ENCODE measurements at regions not wholly inside any gene's neighbourhood (a gene's known extent, or its start where the extent isn't known, plus 50 kb on each side); places are given as distances from the start of the nearest gene placed in this dataset.
A peak's percentile ranks its signal among the peaks of the same experiment; 100 is the strongest.

DNA sequence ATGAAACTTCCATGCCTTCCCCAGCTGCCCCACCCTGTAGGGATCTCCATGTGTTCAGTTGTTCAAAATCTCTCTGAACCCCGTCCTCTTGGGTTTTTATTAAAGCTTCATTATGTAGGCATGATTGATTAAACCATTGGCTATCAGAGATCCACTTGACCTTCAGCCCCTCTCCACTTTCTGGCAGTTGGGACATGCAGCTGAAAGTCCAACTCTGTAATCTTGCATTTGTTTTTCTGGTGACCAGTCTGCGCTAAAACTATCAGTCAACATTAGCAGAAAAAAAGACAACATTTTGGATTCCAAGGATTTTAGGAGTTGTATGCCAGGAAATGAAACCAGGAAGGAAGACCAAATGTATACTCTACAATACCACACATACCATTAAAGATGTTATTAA is 1115.1 kb downstream of the XPNPEP1 start:
- DNase-seq (ENCODE audit: low read depth): no peak
- Histone ChIP-seq H3K4me3 (ENCODE audit: low read depth, low read length) (no peak overlapping the region), H3K36me3 (ENCODE audit: control insufficient read depth, insufficient read depth, low read length) (no peaks in the 10 kb centered on the region), H3K27me3 (ENCODE audit: control insufficient read depth, insufficient read depth, low read length) (no peaks in the 10 kb centered on the region)
- TF ChIP-seq, protein P1, sequence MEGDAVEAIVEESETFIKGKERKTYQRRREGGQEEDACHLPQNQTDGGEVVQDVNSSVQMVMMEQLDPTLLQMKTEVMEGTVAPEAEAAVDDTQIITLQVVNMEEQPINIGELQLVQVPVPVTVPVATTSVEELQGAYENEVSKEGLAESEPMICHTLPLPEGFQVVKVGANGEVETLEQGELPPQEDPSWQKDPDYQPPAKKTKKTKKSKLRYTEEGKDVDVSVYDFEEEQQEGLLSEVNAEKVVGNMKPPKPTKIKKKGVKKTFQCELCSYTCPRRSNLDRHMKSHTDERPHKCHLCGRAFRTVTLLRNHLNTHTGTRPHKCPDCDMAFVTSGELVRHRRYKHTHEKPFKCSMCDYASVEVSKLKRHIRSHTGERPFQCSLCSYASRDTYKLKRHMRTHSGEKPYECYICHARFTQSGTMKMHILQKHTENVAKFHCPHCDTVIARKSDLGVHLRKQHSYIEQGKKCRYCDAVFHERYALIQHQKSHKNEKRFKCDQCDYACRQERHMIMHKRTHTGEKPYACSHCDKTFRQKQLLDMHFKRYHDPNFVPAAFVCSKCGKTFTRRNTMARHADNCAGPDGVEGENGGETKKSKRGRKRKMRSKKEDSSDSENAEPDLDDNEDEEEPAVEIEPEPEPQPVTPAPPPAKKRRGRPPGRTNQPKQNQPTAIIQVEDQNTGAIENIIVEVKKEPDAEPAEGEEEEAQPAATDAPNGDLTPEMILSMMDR (IDR thresholded peaks at IDR 0.05; ENCODE audit: insufficient read depth, low read length, poor library complexity, severe bottlenecking): no peak

DNA sequence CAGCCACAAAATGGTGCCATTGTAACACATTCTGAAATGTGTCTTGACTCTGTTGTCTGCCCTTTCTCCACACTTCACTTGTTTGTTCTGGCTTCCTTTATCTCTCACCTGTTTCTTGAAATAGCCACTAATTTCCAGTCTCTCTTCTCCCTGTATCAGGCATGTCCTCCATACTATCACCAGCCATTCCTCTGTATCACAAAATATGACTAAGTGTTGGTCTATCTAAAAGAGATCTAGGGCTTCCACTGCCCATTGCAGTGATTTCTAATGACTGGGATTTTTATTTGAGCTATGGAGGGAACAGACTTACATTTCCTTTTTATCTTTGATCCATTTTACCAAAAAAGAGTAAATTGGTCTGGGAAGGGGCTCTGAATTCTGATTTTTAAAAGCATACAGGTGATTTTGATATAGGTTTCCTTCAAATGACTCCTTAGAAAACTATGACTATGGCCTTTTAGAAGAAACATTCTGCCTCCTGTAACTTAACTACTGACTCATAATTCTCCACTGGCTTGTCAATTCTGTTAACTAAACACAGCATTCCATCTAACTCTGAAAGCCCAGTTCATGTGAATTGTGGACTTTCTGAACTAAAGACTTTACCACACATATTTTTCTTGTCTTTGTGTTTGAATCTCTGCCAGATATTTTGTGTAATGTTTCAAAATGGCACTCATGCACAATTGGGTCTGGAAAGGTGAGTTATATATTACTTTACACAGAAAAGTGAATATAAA is 1121.4 kb downstream of the XPNPEP1 start:
- Histone ChIP-seq H3K4me3 (ENCODE audit: low read depth, low read length) (no peak overlapping the region), H3K27me3 (ENCODE audit: control insufficient read depth, insufficient read depth, low read length) (no peaks in the 10 kb centered on the region), H3K36me3 (ENCODE audit: control insufficient read depth, insufficient read depth, low read length) (no peaks in the 10 kb centered on the region)
- peak; percentile 35 for DNase-seq (ENCODE audit: low read depth)
- TF ChIP-seq, protein P1 (IDR thresholded peaks at IDR 0.05; ENCODE audit: insufficient read depth, low read length, poor library complexity, severe bottlenecking): no peak

DNA sequence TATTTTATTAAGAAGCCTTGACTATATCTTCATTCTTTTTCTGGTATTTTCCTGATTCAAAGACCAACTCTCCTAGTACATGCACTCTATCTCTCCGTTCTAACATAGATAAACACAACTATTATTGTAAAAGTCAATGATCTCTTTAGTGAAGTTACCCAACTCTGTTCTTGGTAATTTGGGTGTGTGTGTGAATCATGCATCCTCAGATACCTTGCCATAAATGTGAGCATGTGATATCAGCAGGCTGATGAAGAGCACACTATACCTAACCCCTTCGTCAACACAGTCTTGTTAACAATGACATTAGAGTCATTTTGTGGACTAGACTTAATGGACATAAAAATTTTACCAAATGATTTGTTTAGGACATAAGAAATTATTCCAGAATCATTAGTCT is 1122.1 kb downstream of the XPNPEP1 start:
- TF ChIP-seq, protein P1 (IDR thresholded peaks at IDR 0.05; ENCODE audit: insufficient read depth, low read length, poor library complexity, severe bottlenecking): no peak
- Histone ChIP-seq H3K4me3 (ENCODE audit: low read depth, low read length) (no peak overlapping the region), H3K36me3 (ENCODE audit: control insufficient read depth, insufficient read depth, low read length) (no peaks in the 10 kb centered on the region), H3K27me3 (ENCODE audit: control insufficient read depth, insufficient read depth, low read length) (no peaks in the 10 kb centered on the region)
- DNase-seq (ENCODE audit: low read depth): no peak

DNA sequence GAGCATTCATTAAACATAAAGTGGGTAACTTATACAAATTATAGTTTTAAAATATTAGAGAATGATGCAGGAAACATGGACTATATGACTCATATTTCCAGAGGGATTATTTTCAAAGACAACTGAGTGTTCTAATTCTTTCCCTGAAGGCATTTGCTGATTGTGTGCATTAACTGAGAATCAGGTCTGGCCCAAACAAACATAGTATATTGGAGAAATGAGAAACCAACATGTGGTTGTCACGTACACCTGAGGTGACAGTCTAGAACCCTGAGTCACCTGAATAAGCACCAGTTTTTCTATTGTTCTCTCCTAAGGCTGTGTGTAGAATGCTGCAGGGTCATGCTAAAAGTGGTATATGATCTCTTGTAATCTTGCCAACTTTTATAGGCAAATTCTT is 1125.7 kb downstream of the XPNPEP1 start:
- Histone ChIP-seq H3K4me3 (ENCODE audit: low read depth, low read length) (no peak overlapping the region), H3K27me3 (ENCODE audit: control insufficient read depth, insufficient read depth, low read length) (no peaks in the 10 kb centered on the region), H3K36me3 (ENCODE audit: control insufficient read depth, insufficient read depth, low read length) (no peaks in the 10 kb centered on the region)
- TF ChIP-seq, protein P1 (IDR thresholded peaks at IDR 0.05; ENCODE audit: insufficient read depth, low read length, poor library complexity, severe bottlenecking): no peak
- no peak for DNase-seq (ENCODE audit: low read depth)

DNA sequence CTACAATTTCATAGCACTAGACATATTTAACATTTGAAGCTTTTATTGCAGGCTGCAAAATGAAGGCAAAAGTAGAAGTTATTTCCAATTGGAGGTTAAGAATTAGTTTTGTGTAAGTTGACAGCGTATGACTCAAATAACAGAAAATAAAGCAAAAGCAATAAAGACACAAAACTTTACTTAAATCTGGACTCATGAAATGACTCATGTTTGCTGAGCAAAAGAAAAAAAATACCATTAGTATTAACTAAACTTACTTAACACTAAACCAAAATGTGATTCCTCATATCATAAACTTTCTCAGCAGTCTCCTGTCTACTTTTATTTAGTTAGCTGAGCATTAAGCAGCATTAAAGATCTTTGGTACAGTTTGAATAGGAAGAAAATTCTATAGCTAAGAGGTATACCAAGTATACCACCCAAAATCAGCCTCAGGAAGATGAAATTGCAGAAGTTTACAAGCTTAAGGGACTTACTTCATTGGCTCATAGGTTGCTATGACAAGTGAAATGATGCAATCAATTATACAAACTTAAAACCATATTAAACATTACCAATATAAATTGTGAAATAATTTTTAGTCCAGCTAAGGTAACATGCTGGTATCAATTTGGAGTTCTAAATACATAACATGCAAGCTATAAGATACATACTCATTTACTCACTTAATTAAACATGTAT is 1131.4 kb downstream of the XPNPEP1 start:
- TF ChIP-seq, protein P1 (IDR thresholded peaks at IDR 0.05; ENCODE audit: insufficient read depth, low read length, poor library complexity, severe bottlenecking): no peak
- no peak for DNase-seq (ENCODE audit: low read depth)
- H3K36me3 ChIP-seq (ENCODE audit: control insufficient read depth, insufficient read depth, low read length): no peaks in the 10 kb centered on the region
- H3K27me3 ChIP-seq (ENCODE audit: control insufficient read depth, insufficient read depth, low read length): no peaks in the 10 kb centered on the region
- no peak overlapping the region for H3K4me3 ChIP-seq (ENCODE audit: low read depth, low read length)
